Activated gamma-delta T cell (primary cell): ENCODE measurements at regions not wholly inside any gene's neighbourhood (a gene's known extent, or its start where the extent isn't known, plus 50 kb on each side); places are given as distances from the start of the nearest gene placed in this dataset.

Experiments
- DNase-seq: peaks from one replicate; lab custom pipeline; 2025; lab: John Stamatoyannopoulos, UW

DNA sequence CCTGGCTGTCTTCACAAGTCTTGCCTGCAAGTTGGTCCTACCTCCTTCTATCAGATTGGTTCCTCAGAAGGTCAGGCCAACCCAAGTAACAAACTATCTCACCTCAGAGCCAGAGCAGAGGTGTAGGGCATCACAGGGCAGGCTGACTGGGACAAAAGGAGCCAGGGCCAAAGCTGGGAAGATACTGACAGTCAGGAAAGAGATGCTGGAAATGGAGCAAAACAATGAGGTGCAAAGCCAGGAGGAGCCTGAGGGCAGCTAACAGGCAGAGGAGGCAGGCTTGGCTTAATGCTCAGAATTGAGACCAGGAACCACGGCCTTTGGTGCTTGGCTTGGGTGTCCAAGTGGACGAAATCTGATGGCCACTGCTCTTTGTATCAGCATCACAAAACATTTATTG, 68.4 kb upstream of the PNMA1 start:
- DNase-seq, result no peak

GRCh38 chr14:73780896-73781295, 66.7 kb upstream of the PNMA1 start:
- no peak for DNase-seq

DNA sequence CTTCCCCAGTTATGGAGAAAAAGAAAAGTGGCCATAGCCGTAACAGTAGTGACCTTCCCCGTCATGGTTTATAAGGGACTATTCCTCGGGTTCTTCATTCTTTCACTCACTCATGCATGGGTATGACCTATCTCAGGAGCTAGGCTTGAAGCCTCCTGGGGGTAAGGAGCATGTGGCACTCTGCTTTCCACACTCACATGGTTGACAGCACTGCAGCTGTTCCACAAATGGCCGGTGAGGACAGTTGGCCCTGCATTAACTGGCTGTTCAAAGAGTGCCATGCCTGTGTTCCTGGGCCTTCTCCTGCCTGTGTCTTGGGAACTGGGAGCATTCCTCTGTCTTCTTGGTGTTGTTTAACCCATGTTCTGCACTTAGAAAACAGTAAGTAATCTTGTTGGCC, 66.2 kb upstream of the PNMA1 start:
- DNase-seq, result no peak

- no peak for DNase-seq
Measured at GRCh38 chr14:73778736-73779135, 64.6 kb upstream of the PNMA1 start.

GRCh38 chr14:73777420-73777819, 63.2 kb upstream of the PNMA1 start:
- no peak for DNase-seq

DNA sequence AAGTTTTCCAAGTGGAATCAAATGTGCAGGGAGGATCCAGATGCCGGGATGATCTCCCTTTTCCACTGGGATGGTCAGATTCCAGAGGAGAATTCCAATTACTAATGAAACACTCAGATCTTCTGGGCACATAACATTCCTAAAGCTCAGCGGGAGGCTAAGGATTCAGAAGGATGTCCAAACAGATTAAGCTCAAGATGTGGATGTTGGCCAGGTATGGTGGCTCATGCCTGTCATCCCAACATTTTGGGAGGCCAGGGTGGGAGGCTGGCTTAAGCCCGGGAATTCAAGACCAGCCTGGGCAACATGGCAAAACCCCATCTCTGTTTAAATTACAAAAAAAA, 62.0 kb upstream of the PNMA1 start:
- no peak for DNase-seq

DNA sequence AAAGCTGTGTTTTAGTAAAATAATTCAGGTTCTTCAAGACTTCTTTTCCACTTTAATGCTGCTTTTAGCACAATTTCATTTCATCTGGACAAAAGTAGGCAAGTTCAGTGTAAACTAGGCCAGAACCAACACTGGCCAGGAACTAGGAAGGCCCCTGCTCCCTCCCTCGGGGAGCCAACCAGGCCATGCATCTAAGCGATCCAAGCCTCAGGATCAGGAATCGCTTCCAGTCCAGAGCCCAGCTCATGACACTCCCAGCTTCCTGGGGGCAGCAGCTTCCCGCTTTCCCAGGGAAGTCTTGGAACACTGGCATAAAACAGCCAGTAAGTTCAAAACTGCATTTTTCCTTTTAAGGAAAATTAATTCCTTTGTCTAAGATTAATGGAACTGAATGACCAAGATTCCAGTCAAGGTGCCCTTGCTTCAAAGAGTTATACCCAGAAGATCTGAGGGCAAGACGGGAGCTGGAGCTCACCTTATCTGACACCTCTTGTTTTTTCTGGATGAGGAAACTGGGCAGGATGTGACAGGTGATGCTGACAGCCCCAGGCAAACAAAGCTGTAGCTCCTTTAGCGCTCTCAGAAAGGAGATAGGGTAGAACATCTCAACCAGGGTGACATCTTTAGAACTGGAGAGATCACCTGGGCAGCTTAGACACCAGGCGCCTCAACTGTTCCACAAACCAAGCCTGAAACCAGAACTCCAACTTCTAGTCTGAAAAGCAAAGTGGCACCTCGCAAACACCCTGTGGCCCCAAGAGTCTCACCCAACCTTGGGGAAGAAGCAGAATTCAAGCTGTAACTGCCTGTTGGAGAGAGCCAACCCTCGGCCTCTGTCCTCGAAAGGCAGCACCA, 61.4 kb upstream of the PNMA1 start:
- no peak for DNase-seq

GRCh38 chr14:73774671-73775070, 60.5 kb upstream of the PNMA1 start:
- DNase-seq, result no peak

DNA sequence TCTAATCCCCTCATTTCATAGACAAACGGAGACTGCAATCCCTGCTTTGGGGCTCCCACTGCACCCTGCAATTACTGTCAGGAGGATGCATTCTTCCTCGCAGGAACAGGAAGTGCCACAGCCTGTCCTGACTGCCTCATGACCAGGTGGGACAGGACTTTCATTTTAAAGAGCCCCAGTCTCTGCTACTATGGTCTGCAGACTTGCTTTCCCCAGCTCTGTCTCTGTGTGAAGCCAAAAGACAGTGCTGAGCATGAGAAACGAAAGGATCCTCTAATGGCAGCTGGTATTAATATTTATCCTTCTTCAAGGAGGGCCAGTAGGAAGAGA, 60.0 kb upstream of the PNMA1 start:
- DNase-seq, result no peak

DNA sequence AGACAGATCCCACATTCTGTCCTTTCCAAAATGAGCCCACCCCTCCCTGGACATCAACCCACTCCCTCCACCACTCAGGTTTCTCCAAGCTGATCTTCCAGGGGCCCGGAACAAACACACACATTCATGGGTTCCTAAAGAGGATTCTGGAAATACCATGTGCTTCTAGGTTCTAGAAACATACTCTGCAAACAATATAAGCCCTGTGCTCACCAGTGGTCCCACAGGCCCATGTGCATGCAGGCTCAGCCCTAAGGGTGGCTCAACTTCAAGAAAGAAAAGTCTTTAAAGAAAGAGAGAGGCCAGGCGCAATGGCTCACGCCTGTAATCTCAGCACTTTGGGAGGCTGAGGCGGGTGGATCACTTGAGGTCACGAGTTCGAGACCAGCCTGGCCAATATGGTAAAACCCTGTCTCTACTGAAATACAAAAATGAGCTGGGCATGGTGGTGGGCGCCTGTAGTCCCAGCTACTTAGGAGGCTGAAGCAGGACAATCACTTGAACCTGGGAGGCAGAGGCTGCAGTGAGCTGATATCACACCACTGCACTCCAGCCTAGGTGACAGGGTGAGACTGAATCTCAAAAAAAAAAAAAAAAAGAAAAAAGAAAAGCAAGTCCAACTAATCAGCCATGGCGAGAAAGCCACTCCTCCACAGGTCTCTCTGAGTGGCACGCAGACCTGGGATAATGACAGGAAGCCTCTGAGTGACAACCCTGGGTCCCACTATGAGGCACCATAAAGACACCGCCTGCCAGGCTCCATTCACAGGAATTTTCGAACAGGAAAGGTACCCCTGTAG, 59.5 kb upstream of the PNMA1 start:
- no peak for DNase-seq

- DNase-seq, result peak; percentile 29
Measured at GRCh38 chr14:73771848-73772638, 57.9 kb upstream of the PNMA1 start.

DNA sequence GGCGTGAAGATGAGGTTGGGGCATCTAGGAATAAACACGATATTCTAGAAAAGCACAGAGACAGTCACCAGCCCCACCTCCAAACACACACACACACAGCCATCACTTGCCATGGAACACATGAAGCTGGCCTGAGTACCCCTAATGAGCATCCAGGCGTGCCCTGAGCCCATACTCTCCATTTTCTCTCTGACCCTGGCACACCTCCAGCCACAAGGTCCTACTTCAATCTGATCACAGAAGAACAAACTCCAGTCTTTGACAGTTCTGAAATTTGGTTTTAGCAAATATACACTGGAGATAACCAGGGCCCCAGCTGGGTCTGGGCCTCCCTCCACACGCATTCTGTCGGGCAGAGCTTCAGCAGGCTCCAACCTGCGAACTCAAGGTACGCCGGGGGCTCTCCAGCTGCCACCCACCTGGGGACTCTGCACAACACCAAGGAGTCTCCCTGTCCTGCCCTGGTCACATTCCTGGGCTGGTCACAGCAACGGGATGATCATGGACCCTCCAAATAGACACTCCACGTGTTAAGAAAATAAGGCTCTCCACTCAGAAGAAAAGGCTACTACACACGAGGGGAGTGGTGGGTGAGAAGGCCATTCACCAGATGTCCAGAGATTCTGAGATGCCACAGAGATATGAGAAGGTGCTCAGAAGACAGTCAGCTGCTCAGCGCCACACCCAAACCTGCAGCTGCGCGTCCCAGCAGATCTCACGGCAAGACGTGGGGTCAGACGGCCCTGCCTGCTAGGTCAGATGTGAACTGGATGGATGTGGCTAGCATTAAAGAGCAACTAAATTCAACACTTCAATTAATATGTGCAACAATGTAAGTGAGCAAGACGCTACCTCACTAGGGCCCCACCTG, 57.0 kb upstream of the PNMA1 start:
- DNase-seq, result no peak

GRCh38 chr14:73768107-73768506, 53.9 kb upstream of the PNMA1 start:
- no peak for DNase-seq

DNA sequence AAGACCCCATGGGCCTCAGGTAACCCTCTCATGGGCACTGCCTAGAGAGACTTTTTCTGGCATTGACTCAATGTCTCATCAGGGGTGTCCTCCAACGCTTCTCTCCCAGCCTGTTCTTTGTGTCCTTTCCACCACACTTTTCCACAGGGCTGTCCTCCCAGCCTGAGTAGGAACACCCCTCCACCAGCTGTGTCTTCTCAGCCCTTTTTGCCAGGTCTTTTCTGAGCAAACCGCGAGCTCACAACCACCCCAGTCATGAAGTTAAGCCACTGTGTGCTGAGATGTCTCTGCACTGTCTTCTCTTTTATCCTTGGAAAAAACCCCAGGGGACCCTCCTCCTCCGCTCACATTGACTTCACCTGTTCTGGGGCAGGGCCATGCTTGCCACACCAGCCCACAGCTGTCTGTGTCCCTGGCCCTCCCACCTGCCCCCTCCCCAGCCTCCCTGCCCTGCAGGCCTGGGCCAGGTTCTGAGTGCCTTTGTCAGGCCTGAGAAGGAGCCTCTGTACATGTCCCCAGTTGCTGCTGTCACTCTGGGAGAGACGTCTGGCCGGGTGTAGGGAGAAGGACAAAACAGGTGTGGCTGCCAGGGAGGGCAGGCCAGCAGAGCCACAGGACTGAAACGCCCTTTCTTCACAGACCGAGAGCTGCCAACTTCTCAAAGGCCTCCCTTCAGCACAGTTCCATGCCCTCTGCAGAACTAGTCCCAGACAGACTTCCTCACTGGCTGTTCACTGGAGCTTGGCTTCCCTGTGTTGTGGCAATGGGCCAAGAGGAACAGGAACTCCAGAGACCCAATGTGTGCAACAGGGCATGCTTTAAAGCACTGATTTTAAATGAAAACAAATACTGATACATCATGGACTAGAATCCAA, 50.5 kb upstream of the PNMA1 start:
- no peak for DNase-seq
